ENCODE measurements at regions not wholly inside any gene's neighbourhood (a gene's known extent, or its start where the extent isn't known, plus 50 kb on each side); places are given as distances from the start of the nearest gene placed in this dataset.

GRCh38 chr5:69007163-69007562 is 86.7 kb upstream of the SLC30A5 start:
- TF ChIP-seq POLR2AphosphoS5 (IDR thresholded peaks at IDR 0.05; ENCODE audit: low read depth, low read length): no peak
- TF ChIP-seq CTCF (IDR thresholded peaks at IDR 0.05): no peak
- TF ChIP-seq TCF7L2 (IDR thresholded peaks at IDR 0.05; ENCODE audit: low read depth, low read length): no peak
- TF ChIP-seq REST (IDR thresholded peaks at IDR 0.05; ENCODE audit: insufficient read depth in 1 of 2, low read depth in 2 of 2, low read length in 1 of 2): no peak
- no peak for TF ChIP-seq SIN3A (IDR thresholded peaks at IDR 0.05; ENCODE audit: borderline replicate concordance, insufficient read depth, low read depth, low read length)
